ENCODE measurements at regions not wholly inside any gene's neighbourhood (a gene's known extent, or its start where the extent isn't known, plus 50 kb on each side); places are given as distances from the start of the nearest gene placed in this dataset.

- Histone ChIP-seq H3K36me3 (ENCODE audit: insufficient read depth, low read length) (no peaks in the 10 kb centered on the region), H3K9me3 (ENCODE audit: insufficient read depth, low read depth, low read length) (no peaks in the 10 kb centered on the region), H3K27ac (ENCODE audit: low read depth, low read length) (no peak overlapping the region), H3K4me3 (ENCODE audit: low read length) (no peak overlapping the region), H3K4me1 (ENCODE audit: insufficient read depth, low read length) (0 out of 2 replicates have a peak, but pooled peaks cover 5% of the 10 kb centered on the region), H3K9ac (ENCODE audit: low read depth, low read length) (no peak overlapping the region), H3K27me3 (ENCODE audit: insufficient read depth, low read length) (no peaks in the 10 kb centered on the region; the same call in 1 of the 2 replicates)
- 95% methylated on average over 3 of the region's 3 CpGs for WGBS
These were observed 355.1 kb upstream of the ZMIZ1 start for GRCh38 chr10:78713659-78714058.

GRCh38 chr10:78714225-78714624, 354.5 kb upstream of the ZMIZ1 start:
- WGBS, result 95% methylated on average over 2 of the region's 2 CpGs
- Histone ChIP-seq H3K27ac (ENCODE audit: low read depth, low read length) (no peak overlapping the region), H3K9ac (ENCODE audit: low read depth, low read length) (no peak overlapping the region), H3K4me3 (ENCODE audit: low read length) (no peak overlapping the region), H3K4me1 (ENCODE audit: insufficient read depth, low read length) (0 out of 2 replicates have a peak, but pooled peaks cover 5% of the 10 kb centered on the region), H3K9me3 (ENCODE audit: insufficient read depth, low read depth, low read length) (no peaks in the 10 kb centered on the region), H3K27me3 (ENCODE audit: insufficient read depth, low read length) (no peaks in the 10 kb centered on the region; the same call in 1 of the 2 replicates), H3K36me3 (ENCODE audit: insufficient read depth, low read length) (no peaks in the 10 kb centered on the region)

GRCh38 chr10:78715435-78715834, 353.3 kb upstream of the ZMIZ1 start:
- Histone ChIP-seq H3K4me1 (ENCODE audit: insufficient read depth, low read length) (0 out of 2 replicates have a peak, but pooled peaks cover 5% of the 10 kb centered on the region), H3K27ac (ENCODE audit: low read depth, low read length) (no peak overlapping the region), H3K9ac (ENCODE audit: low read depth, low read length) (no peak overlapping the region), H3K4me3 (ENCODE audit: low read length) (no peak overlapping the region), H3K27me3 (ENCODE audit: insufficient read depth, low read length) (no peaks in the 10 kb centered on the region; the same call in 1 of the 2 replicates), H3K9me3 (ENCODE audit: insufficient read depth, low read depth, low read length) (no peaks in the 10 kb centered on the region), H3K36me3 (ENCODE audit: insufficient read depth, low read length) (no peaks in the 10 kb centered on the region)
- 95% methylated on average over 2 of the region's 2 CpGs for WGBS

GRCh38 chr10:78716043-78716660, 352.6 kb upstream of the ZMIZ1 start:
- Histone ChIP-seq H3K4me1 (ENCODE audit: insufficient read depth, low read length) (0 out of 2 replicates have a peak, but pooled peaks cover 5% of the 10 kb centered on the region), H3K4me3 (ENCODE audit: low read length) (no peak overlapping the region), H3K27ac (ENCODE audit: low read depth, low read length) (no peak overlapping the region), H3K36me3 (ENCODE audit: insufficient read depth, low read length) (no peaks in the 10 kb centered on the region), H3K27me3 (ENCODE audit: insufficient read depth, low read length) (no peaks in the 10 kb centered on the region), H3K9ac (ENCODE audit: low read depth, low read length) (no peak overlapping the region), H3K9me3 (ENCODE audit: insufficient read depth, low read depth, low read length) (no peaks in the 10 kb centered on the region)
- 92% methylated on average over 6 of the region's 6 CpGs for WGBS

GRCh38 chr10:78717200-78717599, 351.6 kb upstream of the ZMIZ1 start:
- Histone ChIP-seq H3K27me3 (ENCODE audit: insufficient read depth, low read length) (no peaks in the 10 kb centered on the region), H3K4me3 (ENCODE audit: low read length) (no peak overlapping the region), H3K27ac (ENCODE audit: low read depth, low read length) (no peak overlapping the region), H3K9ac (ENCODE audit: low read depth, low read length) (no peak overlapping the region), H3K9me3 (ENCODE audit: insufficient read depth, low read depth, low read length) (no peaks in the 10 kb centered on the region), H3K4me1 (ENCODE audit: insufficient read depth, low read length) (0 out of 2 replicates have a peak, but pooled peaks cover 5% of the 10 kb centered on the region), H3K36me3 (ENCODE audit: insufficient read depth, low read length) (no peaks in the 10 kb centered on the region)
- whole genome bisulfite sequencing, result 76% methylated on average over 5 of the region's 5 CpGs

- Histone ChIP-seq H3K27me3 (ENCODE audit: insufficient read depth, low read length) (no peaks in the 10 kb centered on the region), H3K27ac (ENCODE audit: low read depth, low read length) (no peak overlapping the region), H3K36me3 (ENCODE audit: insufficient read depth, low read length) (no peaks in the 10 kb centered on the region), H3K4me3 (ENCODE audit: low read length) (no peak overlapping the region), H3K4me1 (ENCODE audit: insufficient read depth, low read length) (0 out of 2 replicates have a peak, but pooled peaks cover 5% of the 10 kb centered on the region), H3K9me3 (ENCODE audit: insufficient read depth, low read depth, low read length) (no peaks in the 10 kb centered on the region), H3K9ac (ENCODE audit: low read depth, low read length) (no peak overlapping the region)
- 83% methylated on average over 2 of the region's 2 CpGs for WGBS
These were observed 350.7 kb upstream of the ZMIZ1 start for GRCh38 chr10:78718032-78718572.

GRCh38 chr10:78719276-78719675, 349.5 kb upstream of the ZMIZ1 start:
- H3K4me1 ChIP-seq (ENCODE audit: insufficient read depth, low read length), result 0 out of 2 replicates have a peak, but pooled peaks cover 5% of the 10 kb centered on the region
- no peaks in the 10 kb centered on the region for H3K36me3 ChIP-seq (ENCODE audit: insufficient read depth, low read length)
- H3K27ac ChIP-seq (ENCODE audit: low read depth, low read length), result no peak overlapping the region
- WGBS, result 94% methylated on average over 10 of the region's 10 CpGs
- no peak overlapping the region for H3K4me3 ChIP-seq (ENCODE audit: low read length)
- no peaks in the 10 kb centered on the region for H3K27me3 ChIP-seq (ENCODE audit: insufficient read depth, low read length)
- no peak overlapping the region for H3K9ac ChIP-seq (ENCODE audit: low read depth, low read length)
- no peaks in the 10 kb centered on the region for H3K9me3 ChIP-seq (ENCODE audit: insufficient read depth, low read depth, low read length)

GRCh38 chr10:78720091-78720490, 348.7 kb upstream of the ZMIZ1 start:
- 78% methylated on average over 6 of the region's 6 CpGs for WGBS
- H3K36me3 ChIP-seq (ENCODE audit: insufficient read depth, low read length), result no peaks in the 10 kb centered on the region
- no peak overlapping the region for H3K9ac ChIP-seq (ENCODE audit: low read depth, low read length)
- H3K27me3 ChIP-seq (ENCODE audit: insufficient read depth, low read length), result no peaks in the 10 kb centered on the region
- H3K4me1 ChIP-seq (ENCODE audit: insufficient read depth, low read length), result 0 out of 2 replicates have a peak, but pooled peaks cover 5% of the 10 kb centered on the region
- H3K27ac ChIP-seq (ENCODE audit: low read depth, low read length), result no peak overlapping the region
- no peaks in the 10 kb centered on the region for H3K9me3 ChIP-seq (ENCODE audit: insufficient read depth, low read depth, low read length)
- no peak overlapping the region for H3K4me3 ChIP-seq (ENCODE audit: low read length)

- Histone ChIP-seq H3K4me3 (ENCODE audit: low read length) (no peak overlapping the region), H3K4me1 (ENCODE audit: insufficient read depth, low read length) (0 out of 2 replicates have a peak, but pooled peaks cover 5% of the 10 kb centered on the region)
- 73% methylated on average over 1 of the region's 1 CpG for WGBS
These were observed 347.5 kb upstream of the ZMIZ1 start for GRCh38 chr10:78721231-78721630.

GRCh38 chr10:78724846-78725245, 343.9 kb upstream of the ZMIZ1 start:
- no peaks in the 10 kb centered on the region for H3K9me3 ChIP-seq (ENCODE audit: insufficient read depth, low read depth, low read length)
- no peak overlapping the region for H3K9ac ChIP-seq (ENCODE audit: low read depth, low read length)
- no peaks in the 10 kb centered on the region for H3K36me3 ChIP-seq (ENCODE audit: insufficient read depth, low read length)
- no peaks in the 10 kb centered on the region for H3K4me1 ChIP-seq (ENCODE audit: insufficient read depth, low read length)
- H3K4me3 ChIP-seq (ENCODE audit: low read length), result no peak overlapping the region
- 93% methylated on average over 4 of the region's 4 CpGs for WGBS
- H3K27ac ChIP-seq (ENCODE audit: low read depth, low read length), result no peak overlapping the region
- no peaks in the 10 kb centered on the region for H3K27me3 ChIP-seq (ENCODE audit: insufficient read depth, low read length)

More at GRCh38 chr10:78721231-78721630, 347.5 kb upstream of the ZMIZ1 start:
- H3K9me3 ChIP-seq (ENCODE audit: insufficient read depth, low read depth, low read length), result no peaks in the 10 kb centered on the region
- H3K27ac ChIP-seq (ENCODE audit: low read depth, low read length), result no peak overlapping the region
- no peaks in the 10 kb centered on the region for H3K27me3 ChIP-seq (ENCODE audit: insufficient read depth, low read length)
- no peak overlapping the region for H3K9ac ChIP-seq (ENCODE audit: low read depth, low read length)
- H3K36me3 ChIP-seq (ENCODE audit: insufficient read depth, low read length), result no peaks in the 10 kb centered on the region

GRCh38 chr10:78726171-78726570, 342.6 kb upstream of the ZMIZ1 start:
- H3K27ac ChIP-seq (ENCODE audit: low read depth, low read length), result no peak overlapping the region
- no peaks in the 10 kb centered on the region for H3K27me3 ChIP-seq (ENCODE audit: insufficient read depth, low read length)
- H3K4me1 ChIP-seq (ENCODE audit: insufficient read depth, low read length), result no peaks in the 10 kb centered on the region
- H3K9me3 ChIP-seq (ENCODE audit: insufficient read depth, low read depth, low read length), result no peaks in the 10 kb centered on the region
- WGBS, result 92% methylated on average over 3 of the region's 3 CpGs
- H3K9ac ChIP-seq (ENCODE audit: low read depth, low read length), result no peak overlapping the region
- no peaks in the 10 kb centered on the region for H3K36me3 ChIP-seq (ENCODE audit: insufficient read depth, low read length)
- no peak overlapping the region for H3K4me3 ChIP-seq (ENCODE audit: low read length)

Measured in HUES64 (cell line).